ENCODE measurements at regions not wholly inside any gene's neighbourhood (a gene's known extent, or its start where the extent isn't known, plus 50 kb on each side); places are given as distances from the start of the nearest gene placed in this dataset.
"Not testable (repeated sequence)": the region's sequence is repeated elsewhere in the genome, so short reads cannot be mapped to it uniquely, and the experiment has no call there.

- in situ Hi-C loops (cut with MboI; ENCODE audit: low pct_unique_long_range_greater_than_20kb in 2 of 9, low sequenced_read_pairs in 9 of 9, unreplicated experiment in 9 of 9) = loop anchor here in 1 of 9 experiments (25.0 kb wide), 1 partner anchor 253 kb away; no protein-coding TSS in a partner anchor
- H3K4me3 ChIP-seq = no peak overlapping the region
- 54 to 100% (median 81%) methylated on average over 2 of the region's 2 CpGs; no CpG with 5 or more reads in 1 of the 10 experiments for WGBS, 10 experiments
- H3K27ac ChIP-seq = no peak overlapping the region
- no peaks in the 10 kb centered on the region for H3K4me1 ChIP-seq (replicated peaks in 1 of 2)
- ATAC-seq (replicated peaks in 6 of 8) = no peak
Measured at GRCh38 chr7:142533920-142534319, 215.4 kb upstream of the PRSS1 start.

GRCh38 chr7:142529591-142529990, 219.7 kb upstream of the PRSS1 start:
- WGBS, 10 experiments = 53 to 94% (median 78%) methylated on average over 1 to 3 of the region's 4 CpGs; no CpG with 5 or more reads in 4 of the 10 experiments
- H3K4me3 ChIP-seq = no peak overlapping the region
- ATAC-seq (replicated peaks in 6 of 8) = no peak
- in situ Hi-C loops (cut with MboI; ENCODE audit: low pct_unique_long_range_greater_than_20kb in 2 of 9, low sequenced_read_pairs in 9 of 9, unreplicated experiment in 9 of 9) = loop anchor here in 1 of 9 experiments (25.0 kb wide), 1 partner anchor 258 kb away; no protein-coding TSS in a partner anchor
- H3K4me1 ChIP-seq (replicated peaks in 1 of 2) = no peaks in the 10 kb centered on the region
- no peak overlapping the region for H3K27ac ChIP-seq

- in situ Hi-C loops (cut with MboI; ENCODE audit: low pct_unique_long_range_greater_than_20kb in 2 of 9, low sequenced_read_pairs in 9 of 9, unreplicated experiment in 9 of 9) = loop anchor here in 1 of 9 experiments (25.0 kb wide), 1 partner anchor 258 kb away; no protein-coding TSS in a partner anchor
- H3K4me1 ChIP-seq (replicated peaks in 1 of 2) = no peaks in the 10 kb centered on the region
- peak in 1 of 8 experiments; percentile 27 for ATAC-seq (replicated peaks in 6 of 8)
- no peak overlapping the region for H3K27ac ChIP-seq
- no peak overlapping the region for H3K4me3 ChIP-seq
- WGBS, 10 experiments = 0 to 88% (median 50%) methylated on average over 1 to 7 of the region's 15 CpGs; no CpG with 5 or more reads in 1 of the 10 experiments
Measured at GRCh38 chr7:142528608-142529408, 220.5 kb upstream of the PRSS1 start.

- ATAC-seq (replicated peaks in 6 of 8) = peak in 3 of 8 experiments; percentile 11 to 52 (median 34)
- Histone ChIP-seq H3K4me1 (replicated peaks in 1 of 2) (no peaks in the 10 kb centered on the region), H3K4me3 (no peak overlapping the region), H3K27ac (no peak overlapping the region)
- in situ Hi-C loops (cut with MboI; ENCODE audit: low pct_unique_long_range_greater_than_20kb in 2 of 9, low sequenced_read_pairs in 9 of 9, unreplicated experiment in 9 of 9) = no loop called here
- 23 to 100% (median 58%) methylated on average over 1 to 8 of the region's 9 CpGs; no CpG with 5 or more reads in 1 of the 10 experiments for WGBS, 10 experiments
Measured at GRCh38 chr7:142523821-142524460, 225.3 kb upstream of the PRSS1 start.

GRCh38 chr7:142522735-142523134, 226.5 kb upstream of the PRSS1 start:
- peak in 3 of 8 experiments; percentile 67 to 85 (median 79) for ATAC-seq (replicated peaks in 6 of 8)
- H3K27ac ChIP-seq = no peak overlapping the region
- in situ Hi-C loops (cut with MboI; ENCODE audit: low pct_unique_long_range_greater_than_20kb in 2 of 9, low sequenced_read_pairs in 9 of 9, unreplicated experiment in 9 of 9) = no loop called here
- no peaks in the 10 kb centered on the region for H3K4me1 ChIP-seq (replicated peaks in 1 of 2)
- no peak overlapping the region for H3K4me3 ChIP-seq
- WGBS, 10 experiments = 33 to 100% (median 69%) methylated on average over 1 of the region's 1 CpG

- 0 to 60% (median 33%) methylated on average over 1 to 2 of the region's 2 CpGs; no CpG with 5 or more reads in 1 of the 10 experiments for WGBS, 10 experiments
- in situ Hi-C loops (cut with MboI; ENCODE audit: low pct_unique_long_range_greater_than_20kb in 2 of 9, low sequenced_read_pairs in 9 of 9, unreplicated experiment in 9 of 9); H3K4me1 ChIP-seq (replicated peaks in 1 of 2); H3K4me3 ChIP-seq; H3K27ac ChIP-seq: not testable (repeated sequence)
- ATAC-seq (replicated peaks in 6 of 8) = peak in 3 of 8 experiments; percentile 8 to 25 (median 12)
Measured at GRCh38 chr7:142520885-142521284, 228.4 kb upstream of the PRSS1 start.

- ATAC-seq (replicated peaks in 6 of 8); in situ Hi-C loops (cut with MboI; ENCODE audit: low pct_unique_long_range_greater_than_20kb in 2 of 9, low sequenced_read_pairs in 9 of 9, unreplicated experiment in 9 of 9); H3K4me3 ChIP-seq; H3K27ac ChIP-seq; H3K4me1 ChIP-seq (replicated peaks in 1 of 2): not testable (repeated sequence)
- 28 to 83% (median 73%) methylated on average over 1 to 3 of the region's 5 CpGs; no CpG with 5 or more reads in 5 of the 10 experiments for WGBS, 10 experiments
Measured at GRCh38 chr7:142520455-142520854, 228.8 kb upstream of the PRSS1 start.

GRCh38 chr7:142519079-142520078, 229.9 kb upstream of the PRSS1 start:
- in situ Hi-C loops (cut with MboI; ENCODE audit: low pct_unique_long_range_greater_than_20kb in 2 of 9, low sequenced_read_pairs in 9 of 9, unreplicated experiment in 9 of 9) = no loop called here
- Histone ChIP-seq H3K27ac (no peak overlapping the region), H3K4me1 (replicated peaks in 1 of 2) (no peaks in the 10 kb centered on the region), H3K4me3 (no peak overlapping the region)
- 40 to 100% (median 83%) methylated on average over 1 to 5 of the region's 5 CpGs; no CpG with 5 or more reads in 3 of the 10 experiments for whole genome bisulfite sequencing, 10 experiments
- peak in 3 of 8 experiments; percentile 11 to 26 (median 12) for ATAC-seq (replicated peaks in 6 of 8)

- H3K4me3 ChIP-seq = no peak overlapping the region
- no peaks in the 10 kb centered on the region for H3K4me1 ChIP-seq (replicated peaks in 1 of 2)
- no peak overlapping the region for H3K27ac ChIP-seq
- ATAC-seq (replicated peaks in 6 of 8) = peak; percentile 61 to 98 (median 78)
- in situ Hi-C loops (cut with MboI; ENCODE audit: low pct_unique_long_range_greater_than_20kb in 2 of 9, low sequenced_read_pairs in 9 of 9, unreplicated experiment in 9 of 9) = no loop called here
- 0 to 50% (median 12%) methylated on average over 1 to 3 of the region's 3 CpGs; no CpG with 5 or more reads in 2 of the 10 experiments for WGBS, 10 experiments
Measured at GRCh38 chr7:142516038-142516501, 233.2 kb upstream of the PRSS1 start.

- 0 to 100% (median 34%) methylated on average over 1 of the region's 1 CpG; no CpG with 5 or more reads in 2 of the 10 experiments for WGBS, 10 experiments
- in situ Hi-C loops (cut with MboI; ENCODE audit: low pct_unique_long_range_greater_than_20kb in 2 of 9, low sequenced_read_pairs in 9 of 9, unreplicated experiment in 9 of 9); ATAC-seq (replicated peaks in 6 of 8); H3K27ac ChIP-seq; H3K4me1 ChIP-seq (replicated peaks in 1 of 2); H3K4me3 ChIP-seq: not testable (repeated sequence)
Measured at GRCh38 chr7:142514716-142515115, 234.6 kb upstream of the PRSS1 start.

GRCh38 chr7:142513178-142513955, 235.9 kb upstream of the PRSS1 start:
- 0 to 81% (median 40%) methylated on average over 1 to 5 of the region's 5 CpGs; no CpG with 5 or more reads in 1 of the 10 experiments for WGBS, 10 experiments
- Histone ChIP-seq H3K27ac (no peak overlapping the region), H3K4me3 (no peak overlapping the region), H3K4me1 (replicated peaks in 1 of 2) (no peaks in the 10 kb centered on the region)
- ATAC-seq (replicated peaks in 6 of 8) = no peak
- in situ Hi-C loops (cut with MboI; ENCODE audit: low pct_unique_long_range_greater_than_20kb in 2 of 9, low sequenced_read_pairs in 9 of 9, unreplicated experiment in 9 of 9) = no loop called here

Data from motor neuron (in vitro differentiated cells).